ENCODE measurements at regions not wholly inside any gene's neighbourhood (a gene's known extent, or its start where the extent isn't known, plus 50 kb on each side); places are given as distances from the start of the nearest gene placed in this dataset.

DNA sequence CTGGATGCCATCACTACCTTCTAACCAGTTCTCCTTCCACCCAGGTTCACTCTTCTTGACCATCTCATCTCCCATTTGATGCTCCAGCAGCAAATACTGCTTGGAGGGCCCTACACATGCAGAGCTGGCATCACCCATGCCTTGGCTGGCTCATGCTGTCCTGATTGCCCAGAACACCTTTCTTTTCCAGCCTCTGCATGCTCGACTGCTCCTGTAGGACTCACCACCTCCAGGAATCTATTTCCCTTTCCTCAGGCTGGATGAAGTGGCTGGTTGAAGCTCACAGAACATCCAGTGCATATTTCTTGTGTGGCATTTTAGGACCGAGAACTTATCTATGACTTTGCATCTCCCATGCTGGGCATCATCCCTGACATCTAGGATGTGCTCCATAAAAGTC is 148.3 kb downstream of the CPEB2 start:
- no peaks in the 10 kb centered on the region for H4K20me1 ChIP-seq (ENCODE audit: insufficient read depth)
- H3K9me3 ChIP-seq (ENCODE audit: low read length): no peaks in the 10 kb centered on the region
- no peak overlapping the region for H3K9ac ChIP-seq (ENCODE audit: low read length)
- H3K4me2 ChIP-seq (ENCODE audit: low read length): no peak overlapping the region
- TF ChIP-seq MXI1 (conservative IDR thresholded peaks at IDR 0.05; ENCODE audit: poor library complexity, severe bottlenecking) (no peak), RAD21 (conservative IDR thresholded peaks at IDR 0.05) (no peak)
- TF ChIP-seq, protein P1, sequence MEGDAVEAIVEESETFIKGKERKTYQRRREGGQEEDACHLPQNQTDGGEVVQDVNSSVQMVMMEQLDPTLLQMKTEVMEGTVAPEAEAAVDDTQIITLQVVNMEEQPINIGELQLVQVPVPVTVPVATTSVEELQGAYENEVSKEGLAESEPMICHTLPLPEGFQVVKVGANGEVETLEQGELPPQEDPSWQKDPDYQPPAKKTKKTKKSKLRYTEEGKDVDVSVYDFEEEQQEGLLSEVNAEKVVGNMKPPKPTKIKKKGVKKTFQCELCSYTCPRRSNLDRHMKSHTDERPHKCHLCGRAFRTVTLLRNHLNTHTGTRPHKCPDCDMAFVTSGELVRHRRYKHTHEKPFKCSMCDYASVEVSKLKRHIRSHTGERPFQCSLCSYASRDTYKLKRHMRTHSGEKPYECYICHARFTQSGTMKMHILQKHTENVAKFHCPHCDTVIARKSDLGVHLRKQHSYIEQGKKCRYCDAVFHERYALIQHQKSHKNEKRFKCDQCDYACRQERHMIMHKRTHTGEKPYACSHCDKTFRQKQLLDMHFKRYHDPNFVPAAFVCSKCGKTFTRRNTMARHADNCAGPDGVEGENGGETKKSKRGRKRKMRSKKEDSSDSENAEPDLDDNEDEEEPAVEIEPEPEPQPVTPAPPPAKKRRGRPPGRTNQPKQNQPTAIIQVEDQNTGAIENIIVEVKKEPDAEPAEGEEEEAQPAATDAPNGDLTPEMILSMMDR (IDR thresholded peaks at IDR 0.05; ENCODE audit: poor library complexity, severe bottlenecking): no peak
- no peaks in the 10 kb centered on the region for H3K79me2 ChIP-seq (replicated peaks; ENCODE audit: insufficient read depth, low read length)
- no peaks in the 10 kb centered on the region for H3K36me3 ChIP-seq (ENCODE audit: insufficient read depth, low read length)
- no peaks in the 10 kb centered on the region for H3K27me3 ChIP-seq (ENCODE audit: insufficient read depth, low read depth, low read length)
- no peak overlapping the region for H3K4me3 ChIP-seq (ENCODE audit: low read length)
- no peaks in the 10 kb centered on the region for H3F3A ChIP-seq (ENCODE audit: insufficient read depth, low read length, poor library complexity, severe bottlenecking)
- H2AFZ ChIP-seq (ENCODE audit: low read depth, low read length): no peak overlapping the region
- H3K27ac ChIP-seq (ENCODE audit: low read length): no peak overlapping the region
- no peaks in the 10 kb centered on the region for H3K9me2 ChIP-seq (ENCODE audit: insufficient read depth, low read length)

DNA sequence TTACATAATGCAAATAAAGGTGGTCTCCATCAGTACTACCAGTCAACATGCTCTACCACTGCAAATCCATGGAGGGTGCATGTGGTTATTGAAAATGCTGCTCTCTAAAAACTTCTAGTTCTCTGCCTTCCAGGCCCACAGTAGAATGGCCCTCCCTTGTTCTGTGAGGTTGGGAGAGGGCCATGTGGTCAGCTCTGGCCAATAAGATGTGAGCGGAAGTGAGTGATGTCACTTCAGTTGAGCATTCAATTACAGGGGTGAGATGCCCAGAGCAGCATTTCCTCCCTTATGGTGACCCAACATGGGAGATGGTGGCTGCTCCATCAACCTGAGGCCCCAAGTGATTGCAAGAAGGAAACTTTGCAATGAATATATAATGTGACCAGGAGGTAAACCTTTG is 148.8 kb downstream of the CPEB2 start:
- Histone ChIP-seq H3K9me2 (ENCODE audit: insufficient read depth, low read length) (no peaks in the 10 kb centered on the region), H3F3A (ENCODE audit: insufficient read depth, low read length, poor library complexity, severe bottlenecking) (no peaks in the 10 kb centered on the region), H4K20me1 (ENCODE audit: insufficient read depth) (no peaks in the 10 kb centered on the region), H3K27ac (ENCODE audit: low read length) (no peak overlapping the region), H3K9ac (ENCODE audit: low read length) (no peak overlapping the region), H3K79me2 (replicated peaks; ENCODE audit: insufficient read depth, low read length) (no peaks in the 10 kb centered on the region), H3K9me3 (ENCODE audit: low read length) (no peaks in the 10 kb centered on the region), H3K36me3 (ENCODE audit: insufficient read depth, low read length) (no peaks in the 10 kb centered on the region), H3K4me2 (ENCODE audit: low read length) (no peak overlapping the region), H3K27me3 (ENCODE audit: insufficient read depth, low read depth, low read length) (no peaks in the 10 kb centered on the region), H3K4me3 (ENCODE audit: low read length) (no peak overlapping the region), H2AFZ (ENCODE audit: low read depth, low read length) (no peak overlapping the region)
- no peak for TF ChIP-seq MXI1 (conservative IDR thresholded peaks at IDR 0.05; ENCODE audit: poor library complexity, severe bottlenecking)
- no peak for TF ChIP-seq SMC3 (conservative IDR thresholded peaks at IDR 0.05; ENCODE audit: poor library complexity)

DNA sequence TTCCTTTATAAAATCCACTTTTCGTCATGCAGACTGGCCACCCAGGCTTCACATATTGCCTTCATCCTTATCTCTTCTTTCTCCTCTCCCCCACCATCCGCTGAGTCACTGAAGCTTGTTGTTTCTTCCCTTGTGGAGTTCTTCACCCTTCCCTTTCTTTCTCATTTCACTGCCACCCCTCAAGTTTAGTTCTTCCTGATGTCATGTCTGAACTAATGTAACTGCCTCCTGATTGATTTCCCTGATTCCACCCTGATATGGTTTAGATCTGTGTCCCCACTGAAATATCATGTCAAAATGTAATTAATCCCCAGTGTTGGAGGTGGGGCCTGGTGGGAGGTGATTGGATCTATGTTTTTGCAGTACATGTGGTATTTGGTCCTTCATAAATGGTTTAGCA is 151.4 kb downstream of the CPEB2 start:
- Histone ChIP-seq H3K27ac (ENCODE audit: low read length) (no peak overlapping the region), H3K27me3 (ENCODE audit: insufficient read depth, low read depth, low read length) (no peaks in the 10 kb centered on the region), H4K20me1 (ENCODE audit: insufficient read depth) (no peaks in the 10 kb centered on the region)

More for the DNA sequence above, 151.4 kb downstream of the CPEB2 start:
- TF ChIP-seq MXI1 (conservative IDR thresholded peaks at IDR 0.05; ENCODE audit: poor library complexity, severe bottlenecking): no peak
- TF ChIP-seq, protein P2, sequence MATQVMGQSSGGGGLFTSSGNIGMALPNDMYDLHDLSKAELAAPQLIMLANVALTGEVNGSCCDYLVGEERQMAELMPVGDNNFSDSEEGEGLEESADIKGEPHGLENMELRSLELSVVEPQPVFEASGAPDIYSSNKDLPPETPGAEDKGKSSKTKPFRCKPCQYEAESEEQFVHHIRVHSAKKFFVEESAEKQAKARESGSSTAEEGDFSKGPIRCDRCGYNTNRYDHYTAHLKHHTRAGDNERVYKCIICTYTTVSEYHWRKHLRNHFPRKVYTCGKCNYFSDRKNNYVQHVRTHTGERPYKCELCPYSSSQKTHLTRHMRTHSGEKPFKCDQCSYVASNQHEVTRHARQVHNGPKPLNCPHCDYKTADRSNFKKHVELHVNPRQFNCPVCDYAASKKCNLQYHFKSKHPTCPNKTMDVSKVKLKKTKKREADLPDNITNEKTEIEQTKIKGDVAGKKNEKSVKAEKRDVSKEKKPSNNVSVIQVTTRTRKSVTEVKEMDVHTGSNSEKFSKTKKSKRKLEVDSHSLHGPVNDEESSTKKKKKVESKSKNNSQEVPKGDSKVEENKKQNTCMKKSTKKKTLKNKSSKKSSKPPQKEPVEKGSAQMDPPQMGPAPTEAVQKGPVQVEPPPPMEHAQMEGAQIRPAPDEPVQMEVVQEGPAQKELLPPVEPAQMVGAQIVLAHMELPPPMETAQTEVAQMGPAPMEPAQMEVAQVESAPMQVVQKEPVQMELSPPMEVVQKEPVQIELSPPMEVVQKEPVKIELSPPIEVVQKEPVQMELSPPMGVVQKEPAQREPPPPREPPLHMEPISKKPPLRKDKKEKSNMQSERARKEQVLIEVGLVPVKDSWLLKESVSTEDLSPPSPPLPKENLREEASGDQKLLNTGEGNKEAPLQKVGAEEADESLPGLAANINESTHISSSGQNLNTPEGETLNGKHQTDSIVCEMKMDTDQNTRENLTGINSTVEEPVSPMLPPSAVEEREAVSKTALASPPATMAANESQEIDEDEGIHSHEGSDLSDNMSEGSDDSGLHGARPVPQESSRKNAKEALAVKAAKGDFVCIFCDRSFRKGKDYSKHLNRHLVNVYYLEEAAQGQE (IDR thresholded peaks at IDR 0.05; ENCODE audit: borderline replicate concordance): no peak
- TF ChIP-seq, protein P1 (IDR thresholded peaks at IDR 0.05; ENCODE audit: poor library complexity, severe bottlenecking): no peak
- no peak for TF ChIP-seq EZH2 (IDR thresholded peaks at IDR 0.05; ENCODE audit: borderline replicate concordance, insufficient read depth, low read length, poor library complexity, severe bottlenecking)
- no peak for TF ChIP-seq EP300 (conservative IDR thresholded peaks at IDR 0.05; ENCODE audit: poor library complexity, severe bottlenecking)
- TF ChIP-seq TAF1 (IDR thresholded peaks at IDR 0.05; ENCODE audit: low read depth): no peak
- TF ChIP-seq POLR2AphosphoS5 (IDR thresholded peaks at IDR 0.05): no peak
- TF ChIP-seq RAD21 (conservative IDR thresholded peaks at IDR 0.05): no peak
- TF ChIP-seq SMC3 (conservative IDR thresholded peaks at IDR 0.05; ENCODE audit: poor library complexity): no peak
- Histone ChIP-seq H3K36me3 (ENCODE audit: insufficient read depth, low read length) (no peaks in the 10 kb centered on the region), H3K9me3 (ENCODE audit: low read length) (no peaks in the 10 kb centered on the region), H2AFZ (ENCODE audit: low read depth, low read length) (no peak overlapping the region), H3K79me2 (replicated peaks; ENCODE audit: insufficient read depth, low read length) (no peaks in the 10 kb centered on the region), H3F3A (ENCODE audit: insufficient read depth, low read length, poor library complexity, severe bottlenecking) (no peaks in the 10 kb centered on the region), H3K9ac (ENCODE audit: low read length) (no peak overlapping the region), H3K4me3 (ENCODE audit: low read length) (no peak overlapping the region), H3K4me2 (ENCODE audit: low read length) (no peak overlapping the region), H3K9me2 (ENCODE audit: insufficient read depth, low read length) (no peaks in the 10 kb centered on the region)

Data from neural cell (in vitro differentiated cells).